ENCODE measurements at regions not wholly inside any gene's neighbourhood (a gene's known extent, or its start where the extent isn't known, plus 50 kb on each side); places are given as distances from the start of the nearest gene placed in this dataset.

- no peak for TF ChIP-seq EGR1 (IDR thresholded peaks at IDR 0.05; ENCODE audit: low read depth)
- TF ChIP-seq POLR2AphosphoS5 (IDR thresholded peaks at IDR 0.05; ENCODE audit: low read depth, low read length), result no peak
Measured at GRCh38 chr15:66857694-66858093, 155.7 kb downstream of the SMAD6 start (continued).

GRCh38 chr15:66858423-66859207 lies 156.6 kb downstream of the SMAD6 start:
- CTCF ChIA-PET, result no interaction called here
- no peak for TF ChIP-seq ZBTB33 (IDR thresholded peaks at IDR 0.05; ENCODE audit: extremely low read depth, insufficient replicate concordance, low read length)
- no peak for TF ChIP-seq POLR2A (IDR thresholded peaks at IDR 0.05; ENCODE audit: borderline replicate concordance, extremely low read depth, insufficient read depth, insufficient read length)
- no peak for TF ChIP-seq POLR2AphosphoS5 (IDR thresholded peaks at IDR 0.05; ENCODE audit: low read depth, low read length)
- no peak for TF ChIP-seq ATF3 (IDR thresholded peaks at IDR 0.05)
- TF ChIP-seq EZH2phosphoT487 (IDR thresholded peaks at IDR 0.05; ENCODE audit: borderline replicate concordance), result no peak
- TF ChIP-seq ELF1 (IDR thresholded peaks at IDR 0.05; ENCODE audit: borderline replicate concordance, low read depth), result no peak
- TF ChIP-seq SIN3A (IDR thresholded peaks at IDR 0.05; ENCODE audit: low read depth), result no peak
- no peak for TF ChIP-seq YY1 (IDR thresholded peaks at IDR 0.05; ENCODE audit: extremely low read depth, insufficient replicate concordance, low read depth, low read length)
- no peak for TF ChIP-seq RAD21 (IDR thresholded peaks at IDR 0.05; ENCODE audit: low read depth)
- no peak for TF ChIP-seq JUND (IDR thresholded peaks at IDR 0.05)
- no peak for TF ChIP-seq CBX3 (IDR thresholded peaks at IDR 0.05; ENCODE audit: low read depth)
- no peak for TF ChIP-seq EGR1 (IDR thresholded peaks at IDR 0.05; ENCODE audit: low read depth)
- TF ChIP-seq ZNF274 (IDR thresholded peaks at IDR 0.05; ENCODE audit: low read depth, low read length), result no peak
- no peak for TF ChIP-seq EZH2 (IDR thresholded peaks at IDR 0.05)
- no peaks in the 10 kb centered on the region for H3K9me2 ChIP-seq (ENCODE audit: insufficient read depth)
- POLR2A ChIA-PET, result no interaction called here
- BruUV-seq (replicated peaks), result no TSS peak
- H3K79me2 ChIP-seq (ENCODE audit: insufficient read depth, low read length), result no peaks in the 10 kb centered on the region
- intact Hi-C loops (cut with micrococcal nuclease), result no loop called here
- H3K4me2 ChIP-seq (ENCODE audit: low read length), result no peak overlapping the region
- H3K4me3 ChIP-seq (replicated peaks in 1 of 2; ENCODE audit: low read depth in 1 of 2, low read length in 2 of 2), result no peak overlapping the region
- no peaks in the 10 kb centered on the region for H3K9me3 ChIP-seq (ENCODE audit: control insufficient read depth in 1 of 2, insufficient read depth in 1 of 2, low read depth in 1 of 2, low read length in 2 of 2)
- no peaks in the 10 kb centered on the region for H4K20me1 ChIP-seq (ENCODE audit: insufficient read depth)
- H3K27ac ChIP-seq (ENCODE audit: low read depth, low read length), result no peak overlapping the region
- ATAC-seq, result no peak
- no peaks in the 10 kb centered on the region for H3K27me3 ChIP-seq (ENCODE audit: insufficient read depth, low read length)
- peaks cover 0 to 20% of the 10 kb centered on the region in 2 experiments; a peak in 3 of 4 replicates for H3K4me1 ChIP-seq (ENCODE audit: control insufficient read depth in 1 of 2, insufficient read depth in 2 of 2, low read length in 2 of 2)
- DNase-seq (ENCODE audit: low read depth, low spot score), result no peak
- H3K9ac ChIP-seq (ENCODE audit: low read length), result no peak overlapping the region
- H3K36me3 ChIP-seq (ENCODE audit: control insufficient read depth in 1 of 2, insufficient read depth in 2 of 2, low read length in 2 of 2), result no peaks in the 10 kb centered on the region
- no peak overlapping the region for H2AFZ ChIP-seq (ENCODE audit: low read depth, low read length, poor library complexity, severe bottlenecking)
- RAD21 ChIA-PET (ENCODE audit: low non-redundant PET in 1 of 2, low total read pairs in 2 of 2, uncharacterized antibody in 2 of 2, unreplicated experiment in 2 of 2), result no interaction called here
